Ovary (tissue), 7 donors: ENCODE measurements at regions not wholly inside any gene's neighbourhood (a gene's known extent, or its start where the extent isn't known, plus 50 kb on each side); places are given as distances from the start of the nearest gene placed in this dataset.
A peak's percentile ranks its signal among the peaks of the same experiment; 100 is the strongest.

Source experiments
- DNase-seq, 5 donors: peaks; one replicate each; pipeline ENCODE4 v3.0.0-alpha.2; 2019 to 2020
- H3K27ac ChIP-seq, 2 donors: fragments of 200-600 bp; one replicate each; pipeline versions ENCODE4 v1.5.1 to v1.8.0; 2019 to 2022
- H3K27me3 ChIP-seq: fragments of 200-600 bp; one replicate; pipeline ENCODE4 v1.8.0; 2022
- H3K36me3 ChIP-seq: fragments of 200-600 bp; sonication (generic); one replicate; pipeline ENCODE4 v1.5.1; 2019
- H3K4me1 ChIP-seq: one replicate; pipeline ENCODE4 v1.8.1; 2013; ENCODE audit warnings: mild to moderate bottlenecking, moderate library complexity; ENCODE audit not compliant: insufficient read depth
- H3K4me3 ChIP-seq: fragments of 200-600 bp; sonication (generic); one replicate; pipeline ENCODE4 v1.5.1; 2017
- H3K9me3 ChIP-seq, 2 donors: fragments of 200-600 bp in 1 of 2; sonication (generic) in 1 of 2; one replicate each; pipeline versions ENCODE4 v1.5.1 to v1.8.1; 2013 to 2019; ENCODE audit warnings: mild to moderate bottlenecking in 1 of 2, moderate library complexity in 1 of 2
- EP300 ChIP-seq: sonication (generic); formaldehyde crosslinking; IDR thresholded peaks from one replicate; pipeline ENCODE4 v1.6.1; 2017; ENCODE audit warnings: antibody characterized with exemption
- POLR2A ChIP-seq: fragments of 450-650 bp; IDR thresholded peaks from one replicate; pipeline ENCODE4 v1.6.1; 2017; ENCODE audit warnings: antibody characterized with exemption, mild to moderate bottlenecking, moderate library complexity
- WGBS, 3 donors: extraction: QIAGEN DNeasy Blood & Tissue Kit in 1 of 3; methylation state at CpG; one replicate each; pipeline versions ENCODE4 v1.1.5 to v1.1.7; 2013 to 2017; 5-methylcytosine and 5-hydroxymethylcytosine counted together
- intact Hi-C, 4 donors: fragments of 100-400 bp; cut with DNase I; formaldehyde crosslinking; loops; one replicate each; pipeline versions ENCODE4 v1.11.0 to v1.15.1; 2022 to 2023
- TF ChIP-seq, protein P1 (sequence below), 3 donors: fragments of 450-650 bp in 2 of 3; fragments of 200-600 bp in 1 of 3; IDR thresholded peaks; one replicate each; pipeline versions ENCODE4 v1.5.1 to v1.8.0; 2016 to 2022; ENCODE audit warnings: antibody characterized with exemption in 3 of 3, mild to moderate bottlenecking in 1 of 3
- donor health status: DM: no; HTN: no; CAD: no; lungs with moderate emphysema.
- donor health status: DM: no; HTN: no; CAD: no.
- donor health status: Bipolar disorder and iron deficiency.
- donor health status: DM: no; HTN: no; CAD: no.
- donor health status: DM: yes; HTN: yes; CAD: no.

- H3K27ac ChIP-seq, result no peak overlapping the region
- no peak for DNase-seq
- no peaks in the 10 kb centered on the region for H3K4me1 ChIP-seq
- no peaks in the 10 kb centered on the region for H3K27me3 ChIP-seq
- intact Hi-C loops, result no loop called here
- H3K36me3 ChIP-seq, result no peaks in the 10 kb centered on the region
- no peaks in the 10 kb centered on the region for H3K9me3 ChIP-seq
- no peak overlapping the region for H3K4me3 ChIP-seq
- WGBS, 3 donors, result 87 to 93% (median 89%) methylated on average over 2 of the region's 2 CpGs
- TF ChIP-seq POLR2A (no peak), EP300 (no peak)
- TF ChIP-seq, protein P1, sequence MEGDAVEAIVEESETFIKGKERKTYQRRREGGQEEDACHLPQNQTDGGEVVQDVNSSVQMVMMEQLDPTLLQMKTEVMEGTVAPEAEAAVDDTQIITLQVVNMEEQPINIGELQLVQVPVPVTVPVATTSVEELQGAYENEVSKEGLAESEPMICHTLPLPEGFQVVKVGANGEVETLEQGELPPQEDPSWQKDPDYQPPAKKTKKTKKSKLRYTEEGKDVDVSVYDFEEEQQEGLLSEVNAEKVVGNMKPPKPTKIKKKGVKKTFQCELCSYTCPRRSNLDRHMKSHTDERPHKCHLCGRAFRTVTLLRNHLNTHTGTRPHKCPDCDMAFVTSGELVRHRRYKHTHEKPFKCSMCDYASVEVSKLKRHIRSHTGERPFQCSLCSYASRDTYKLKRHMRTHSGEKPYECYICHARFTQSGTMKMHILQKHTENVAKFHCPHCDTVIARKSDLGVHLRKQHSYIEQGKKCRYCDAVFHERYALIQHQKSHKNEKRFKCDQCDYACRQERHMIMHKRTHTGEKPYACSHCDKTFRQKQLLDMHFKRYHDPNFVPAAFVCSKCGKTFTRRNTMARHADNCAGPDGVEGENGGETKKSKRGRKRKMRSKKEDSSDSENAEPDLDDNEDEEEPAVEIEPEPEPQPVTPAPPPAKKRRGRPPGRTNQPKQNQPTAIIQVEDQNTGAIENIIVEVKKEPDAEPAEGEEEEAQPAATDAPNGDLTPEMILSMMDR (IDR thresholded peaks at IDR 0.05), result no peak
These were observed 60.5 kb upstream of the PMAIP1 start for GRCh38 chr18:59839246-59839645.

GRCh38 chr18:59837586-59837985, 62.2 kb upstream of the PMAIP1 start:
- Histone ChIP-seq H3K4me1 (no peaks in the 10 kb centered on the region), H3K36me3 (no peaks in the 10 kb centered on the region), H3K27ac (no peak overlapping the region), H3K9me3 (no peaks in the 10 kb centered on the region), H3K4me3 (no peak overlapping the region), H3K27me3 (no peaks in the 10 kb centered on the region)
- WGBS, 3 donors, result 15 to 24% (median 16%) methylated on average over 7 of the region's 7 CpGs
- intact Hi-C loops, result no loop called here
- TF ChIP-seq, protein P1 (IDR thresholded peaks at IDR 0.05), result peak in 2 of 3 donors; percentile 44 to 45
- no peak for TF ChIP-seq POLR2A
- no peak for TF ChIP-seq EP300
- peak in 1 of 5 donors; percentile 26 for DNase-seq

GRCh38 chr18:59835605-59836379, 64.0 kb upstream of the PMAIP1 start:
- TF ChIP-seq, protein P1 (IDR thresholded peaks at IDR 0.05), result no peak
- TF ChIP-seq EP300 (no peak), POLR2A (no peak)
- DNase-seq, result no peak
- intact Hi-C loops, result no loop called here
- Histone ChIP-seq H3K27ac (no peak overlapping the region), H3K36me3 (no peaks in the 10 kb centered on the region), H3K27me3 (no peaks in the 10 kb centered on the region), H3K9me3 (no peaks in the 10 kb centered on the region), H3K4me1 (no peaks in the 10 kb centered on the region), H3K4me3 (no peak overlapping the region)
- WGBS, 3 donors, result 60 to 64% (median 61%) methylated on average over 13 of the region's 13 CpGs

DNA sequence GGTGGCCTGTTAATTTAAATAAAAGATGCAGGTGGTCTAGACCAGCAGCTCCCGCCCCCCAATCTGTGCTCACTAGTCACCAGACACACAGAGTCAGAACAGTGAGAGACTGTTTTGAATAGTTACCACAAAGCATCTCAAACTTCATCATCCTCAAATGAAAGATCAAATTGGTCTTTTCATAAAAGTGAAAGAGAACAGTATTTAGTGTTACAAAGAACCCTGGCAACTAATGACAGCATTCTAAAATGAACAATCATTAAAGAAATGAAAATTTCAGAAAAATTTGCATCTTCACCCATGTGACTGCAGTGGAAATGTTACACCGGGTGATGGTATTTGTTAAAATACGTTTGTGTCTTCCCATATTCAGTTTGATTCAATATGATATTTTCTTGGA, 65.5 kb upstream of the PMAIP1 start:
- WGBS, 3 donors, result 79 to 81% (median 79%) methylated on average over 3 of the region's 3 CpGs
- Histone ChIP-seq H3K4me1 (no peaks in the 10 kb centered on the region), H3K4me3 (no peak overlapping the region), H3K9me3 (no peaks in the 10 kb centered on the region), H3K36me3 (no peaks in the 10 kb centered on the region), H3K27ac (no peak overlapping the region), H3K27me3 (no peaks in the 10 kb centered on the region)
- TF ChIP-seq, protein P1 (IDR thresholded peaks at IDR 0.05), result no peak
- TF ChIP-seq EP300 (no peak), POLR2A (no peak)
- intact Hi-C loops, result no loop called here
- DNase-seq, result no peak
